K562 (cell line): ENCODE measurements at regions not wholly inside any gene's neighbourhood (a gene's known extent, or its start where the extent isn't known, plus 50 kb on each side); places are given as distances from the start of the nearest gene placed in this dataset.

ENCODE experiments used
- ATAC-seq: fragments of 200-7000 bp; cut with Tn5 transposase; 3 replicates; pipeline ENCODE4 v1.9.1; 2020; ENCODE audit warnings: moderate library complexity
- BruUV-seq: library from RNA; stranded (reverse); fragments of 400-500 nt; replicated peaks from 2 replicates; lab custom pipeline; 2021; lab: Mats Ljungman, UMichigan
- CTCF ChIA-PET: fragments of 300-600 bp; formaldehyde crosslinking; extraction: SDS; loops from one replicate; lab custom pipeline; 2021; ENCODE audit warnings: low intra/inter-chr PET ratio; lab: Yijun Ruan, JAX
- POLR2A ChIA-PET: fragments of 300-600, 350-650 bp; sonication (Branson Sonifier 250); formaldehyde crosslinking; extraction: SDS; loops from one replicate; lab custom pipeline; 2021; ENCODE audit warnings: antibody characterized with exemption, inconsistent platforms; lab: Yijun Ruan, JAX
- DNase-seq, 4 experiments: peaks; one replicate each; pipeline versions ENCODE4 v3.0.0 to v3.0.0-alpha.2; 2011 to 2018; ENCODE audit warnings: low spot score in 3 of 4, mixed read lengths in 3 of 4; ENCODE audit errors: extremely low read depth in 1 of 4
- FAIRE-seq: peaks from 2 replicates; lab custom pipeline; 2011; peaks lifted over from hg19 to GRCh38; lab: Jason Lieb, UNC
- H2AFZ ChIP-seq: 2 replicates; pipeline ENCODE4 v1.6.0; 2011; ENCODE audit warnings: low read depth, low read length, control low read depth, inconsistent platforms
- H3K27ac ChIP-seq: fragments of 200-600 bp; 3 replicates; pipeline ENCODE4 v1.8.0; 2011; ENCODE audit warnings: low read depth, mild to moderate bottlenecking, control low read depth, inconsistent platforms, low read length, moderate library complexity, mixed read lengths; ENCODE audit errors: extremely low read depth
- H3K27me3 ChIP-seq, 2 experiments: fragments of 300-600 bp in 1 of 2; 2 replicates in 1 of 2; 3 replicates in 1 of 2; pipeline versions ENCODE4 v1.6.0 to v1.8.0; 2011; ENCODE audit warnings: inconsistent platforms in 2 of 2, low read length in 2 of 2, mild to moderate bottlenecking in 1 of 2, mixed read lengths in 1 of 2, moderate library complexity in 1 of 2; ENCODE audit not compliant: control insufficient read depth in 2 of 2, insufficient read depth in 2 of 2
- H3K36me3 ChIP-seq: fragments of 300-600 bp; 3 replicates; pipeline ENCODE4 v1.8.0; 2011; ENCODE audit warnings: mild to moderate bottlenecking, low read length, inconsistent platforms; ENCODE audit not compliant: control insufficient read depth, insufficient read depth
- H3K4me1 ChIP-seq, 2 experiments: fragments of 200-600 bp in 1 of 2; replicated peaks in 1 of 2; 2 replicates in 1 of 2; 3 replicates in 1 of 2; pipeline versions ENCODE4 v1.5.1 to v1.8.0; 2011; ENCODE audit warnings: inconsistent platforms in 2 of 2, low read length in 2 of 2, mild to moderate bottlenecking in 1 of 2, mixed read lengths in 1 of 2, moderate library complexity in 1 of 2; ENCODE audit not compliant: control insufficient read depth in 2 of 2, insufficient read depth in 2 of 2
- H3K4me2 ChIP-seq: 2 replicates; pipeline ENCODE4 v1.6.1; 2011; ENCODE audit warnings: low read length, control low read depth, inconsistent platforms, mixed read lengths; ENCODE audit not compliant: insufficient read depth
- H3K4me3 ChIP-seq: fragments of 200-600 bp; sonication (generic), shearing (Covaris generic); 2 replicates; pipeline ENCODE4 v1.5.1; 2016; ENCODE audit warnings: control low read depth, inconsistent platforms
- H3K79me2 ChIP-seq: fragments of 200-600 bp; 3 replicates; pipeline ENCODE4 v1.8.0; 2011; ENCODE audit warnings: low read length, inconsistent platforms; ENCODE audit not compliant: control insufficient read depth, insufficient read depth
- H3K9ac ChIP-seq, 2 experiments: 2 replicates each; pipeline versions ENCODE4 v1.6.0 to v1.6.1; 2011; ENCODE audit warnings: low read depth in 2 of 2, low read length in 2 of 2, control low read depth in 1 of 2, inconsistent platforms in 1 of 2, mild to moderate bottlenecking in 1 of 2, mixed read lengths in 1 of 2; ENCODE audit not compliant: insufficient read depth in 1 of 2
- H3K9me1 ChIP-seq: one replicate; pipeline ENCODE4 v1.6.0; 2011; ENCODE audit warnings: inconsistent platforms, mild to moderate bottlenecking, low read length, moderate library complexity; ENCODE audit not compliant: control insufficient read depth, insufficient read depth
- H3K9me3 ChIP-seq: replicated peaks from 2 replicates; pipeline ENCODE4 v1.5.1; 2011; ENCODE audit warnings: low read depth, low read length, inconsistent platforms; ENCODE audit not compliant: control insufficient read depth, insufficient read depth
- H4K20me1 ChIP-seq: replicated peaks from 2 replicates; pipeline ENCODE4 v1.6.1; 2011; ENCODE audit warnings: low read length, inconsistent platforms, mixed read lengths; ENCODE audit not compliant: control insufficient read depth, insufficient read depth
- SIN3A ChIP-seq, 2 experiments: fragments of 150-350 bp in 1 of 2; IDR thresholded peaks; 2 replicates each; pipeline ENCODE4 v1.6.1; 2011 to 2016; ENCODE audit warnings: borderline replicate concordance in 2 of 2, low read depth in 2 of 2, low read length in 2 of 2, mild to moderate bottlenecking in 2 of 2, moderate library complexity in 2 of 2; ENCODE audit not compliant: control insufficient read depth in 1 of 2
- ZMIZ1 ChIP-seq, 2 experiments: fragments of 150-350 bp in 1 of 2; IDR thresholded peaks; 2 replicates each; pipeline ENCODE4 v1.6.1; 2012 to 2016; ENCODE audit warnings: low read depth in 2 of 2, low read length in 2 of 2, mild to moderate bottlenecking in 1 of 2, moderate library complexity in 1 of 2
- WGBS: fragments of 100-300 bp; shearing (Covaris generic); methylation state at CpG from one replicate; pipeline ENCODE4 v1.1.6; 2016; ENCODE audit warnings: low coverage, mixed read lengths; ENCODE audit not compliant: insufficient coverage; ENCODE audit errors: missing lambda C conversion rate; 5-methylcytosine and 5-hydroxymethylcytosine counted together
- in situ Hi-C: fragments of 300-500 bp; cut with MboI; formaldehyde crosslinking; loops from 4 replicates; pipeline ENCODE4 v1.15.0; 2018; ENCODE audit warnings: inconsistent platforms, mixed read lengths
- intact Hi-C: fragments of 100-400 bp; cut with micrococcal nuclease; formaldehyde crosslinking; loops from 2 replicates; pipeline ENCODE4 v1.14.2; 2022

DNA sequence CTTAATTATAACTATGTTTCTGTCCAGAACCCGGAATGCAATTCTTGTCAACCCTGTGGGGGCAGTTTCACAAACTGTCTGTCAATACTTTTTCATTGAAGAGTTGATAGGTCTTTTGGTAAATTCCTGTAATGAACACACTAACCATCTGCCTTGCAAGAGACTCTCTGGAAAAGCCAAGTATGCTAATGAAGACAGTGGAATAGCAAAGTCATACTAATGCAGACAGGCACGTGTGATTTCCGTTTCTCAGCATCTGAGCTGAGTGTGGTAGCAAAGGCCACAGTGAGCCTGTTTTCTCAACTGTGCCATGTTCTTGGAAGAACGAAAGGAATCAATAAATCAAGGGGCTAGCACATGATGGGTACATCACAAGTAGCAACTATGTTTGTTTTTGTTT lies 494.1 kb upstream of the NRP1 start:
- POLR2A ChIA-PET = no interaction called here
- no peak for ATAC-seq
- Histone ChIP-seq H3K27ac (no peak overlapping the region), H3K4me2 (no peak overlapping the region), H3K9me1 (no peaks in the 10 kb centered on the region), H3K36me3 (no peaks in the 10 kb centered on the region), H2AFZ (no peak overlapping the region), H3K9me3 (no peaks in the 10 kb centered on the region), H4K20me1 (no peaks in the 10 kb centered on the region), H3K27me3 (no peaks in the 10 kb centered on the region; a peak in 1 of 5 replicates), H3K4me3 (no peak overlapping the region), H3K79me2 (no peaks in the 10 kb centered on the region), H3K9ac (no peak overlapping the region), H3K4me1 (no peaks in the 10 kb centered on the region)
- intact Hi-C loops = no loop called here
- no peak for DNase-seq
- BruUV-seq = no TSS peak
- 0% methylated on average over 4 of the region's 4 CpGs for WGBS
- in situ Hi-C loops = loop anchor here (25.0 kb wide), 1 partner anchor 809 kb away; no protein-coding TSS in a partner anchor
- CTCF ChIA-PET = no interaction called here
- no peak for FAIRE-seq
- no peak for TF ChIP-seq SIN3A (IDR thresholded peaks at IDR 0.05; ENCODE audit: borderline replicate concordance in 2 of 2, control insufficient read depth in 1 of 2, low read depth in 2 of 2, low read length in 2 of 2)
- TF ChIP-seq ZMIZ1 (IDR thresholded peaks at IDR 0.05; ENCODE audit: low read depth in 2 of 2, low read length in 2 of 2) = no peak
- TF ChIP-seq, all 486 proteins: peak for 0
